ENCODE measurements at regions not wholly inside any gene's neighbourhood (a gene's known extent, or its start where the extent isn't known, plus 50 kb on each side); places are given as distances from the start of the nearest gene placed in this dataset.

GRCh38 chr12:60184096-60184495 is 588.3 kb downstream of the SLC16A7 start:
- TF ChIP-seq CTCF (IDR thresholded peaks at IDR 0.05; ENCODE audit: low read depth, low read length) (no peak), EZH2phosphoT487 (IDR thresholded peaks at IDR 0.05; ENCODE audit: low read depth) (no peak)

All from OCI-LY3 (cell line).